Gastroesophageal sphincter (tissue), 3 donors: ENCODE measurements at regions not wholly inside any gene's neighbourhood (a gene's known extent, or its start where the extent isn't known, plus 50 kb on each side); places are given as distances from the start of the nearest gene placed in this dataset.

ENCODE experiments used
- EP300 ChIP-seq: sonication (generic); formaldehyde crosslinking; IDR thresholded peaks from one replicate; pipeline ENCODE4 v1.6.1; 2017; ENCODE audit warnings: antibody characterized with exemption, mild to moderate bottlenecking
- POLR2A ChIP-seq, 2 donors: fragments of 450-650 bp; IDR thresholded peaks; one replicate each; pipeline ENCODE4 v1.6.1; 2017; ENCODE audit warnings: antibody characterized with exemption in 2 of 2, mild to moderate bottlenecking in 2 of 2, moderate library complexity in 1 of 2
- POLR2AphosphoS5 ChIP-seq: sonication (generic); formaldehyde crosslinking; IDR thresholded peaks from one replicate; pipeline ENCODE4 v1.6.1; 2017; ENCODE audit warnings: antibody characterized with exemption
- TF ChIP-seq, protein P1 (sequence below), 4 experiments: fragments of 200-600 bp in 2 of 4; fragments of 450-650 bp in 2 of 4; sonication (generic) in 1 of 4; IDR thresholded peaks; one replicate each; pipeline ENCODE4 v1.5.1; 2017 to 2019; ENCODE audit warnings: antibody characterized with exemption in 4 of 4, mild to moderate bottlenecking in 2 of 4, moderate library complexity in 2 of 4

DNA sequence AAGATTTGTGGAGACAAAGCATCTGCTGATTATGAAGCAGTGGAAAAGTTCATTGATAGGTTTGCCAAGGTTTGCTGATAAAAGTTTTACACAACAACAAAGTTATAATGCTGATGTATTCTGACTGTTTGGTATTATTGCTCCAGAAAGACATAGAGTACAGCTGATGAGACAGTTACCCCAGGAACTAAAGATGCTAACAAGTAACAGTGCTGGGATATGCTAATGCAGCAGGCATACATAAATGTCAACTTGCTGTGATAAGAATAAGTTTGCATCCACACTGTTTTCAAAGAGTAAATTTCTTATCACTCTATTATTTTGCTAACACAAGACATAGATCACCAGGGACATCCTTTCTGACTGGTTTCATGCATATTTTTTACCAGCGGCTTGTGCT lies 1221.3 kb upstream of the CELF4 start:
- TF ChIP-seq, protein P1, sequence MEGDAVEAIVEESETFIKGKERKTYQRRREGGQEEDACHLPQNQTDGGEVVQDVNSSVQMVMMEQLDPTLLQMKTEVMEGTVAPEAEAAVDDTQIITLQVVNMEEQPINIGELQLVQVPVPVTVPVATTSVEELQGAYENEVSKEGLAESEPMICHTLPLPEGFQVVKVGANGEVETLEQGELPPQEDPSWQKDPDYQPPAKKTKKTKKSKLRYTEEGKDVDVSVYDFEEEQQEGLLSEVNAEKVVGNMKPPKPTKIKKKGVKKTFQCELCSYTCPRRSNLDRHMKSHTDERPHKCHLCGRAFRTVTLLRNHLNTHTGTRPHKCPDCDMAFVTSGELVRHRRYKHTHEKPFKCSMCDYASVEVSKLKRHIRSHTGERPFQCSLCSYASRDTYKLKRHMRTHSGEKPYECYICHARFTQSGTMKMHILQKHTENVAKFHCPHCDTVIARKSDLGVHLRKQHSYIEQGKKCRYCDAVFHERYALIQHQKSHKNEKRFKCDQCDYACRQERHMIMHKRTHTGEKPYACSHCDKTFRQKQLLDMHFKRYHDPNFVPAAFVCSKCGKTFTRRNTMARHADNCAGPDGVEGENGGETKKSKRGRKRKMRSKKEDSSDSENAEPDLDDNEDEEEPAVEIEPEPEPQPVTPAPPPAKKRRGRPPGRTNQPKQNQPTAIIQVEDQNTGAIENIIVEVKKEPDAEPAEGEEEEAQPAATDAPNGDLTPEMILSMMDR (IDR thresholded peaks at IDR 0.05) = no peak
- TF ChIP-seq EP300 (no peak), POLR2AphosphoS5 (no peak), POLR2A (IDR thresholded peaks at IDR 0.05) (no peak)
